ENCODE measurements at regions not wholly inside any gene's neighbourhood (a gene's known extent, or its start where the extent isn't known, plus 50 kb on each side); places are given as distances from the start of the nearest gene placed in this dataset.

DNA sequence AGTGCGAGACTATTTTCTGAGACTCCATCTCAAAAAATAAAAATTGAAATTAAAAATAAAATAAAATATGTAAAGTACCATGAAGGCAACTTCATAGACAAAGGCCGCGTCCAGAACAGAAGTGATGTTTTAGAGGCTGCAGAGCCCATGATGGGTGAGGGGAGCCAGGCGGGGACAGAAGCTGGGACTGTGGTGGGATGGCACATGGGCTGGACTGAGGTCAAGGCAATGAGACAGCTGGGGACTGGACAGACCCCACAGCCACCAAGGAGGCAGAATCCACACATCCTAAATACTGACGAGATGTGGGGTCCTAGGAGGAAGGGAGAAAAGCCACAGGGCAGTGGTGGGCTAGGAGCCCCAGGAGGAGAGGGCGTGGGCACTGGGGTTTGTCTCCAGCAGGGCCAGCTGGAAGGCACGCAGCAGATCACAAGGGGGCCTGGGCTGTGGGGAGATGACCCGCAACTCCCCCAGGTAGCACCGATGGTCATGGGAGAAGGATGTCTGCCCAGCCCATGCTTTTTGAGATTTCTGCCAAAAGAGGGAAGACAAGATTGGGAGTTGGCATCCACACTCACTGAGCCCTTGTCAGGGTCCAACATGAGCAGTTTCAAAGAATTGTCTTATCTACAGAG is 74.3 kb downstream of the KCNF1 start:
- no peak for DNase-seq

DNA sequence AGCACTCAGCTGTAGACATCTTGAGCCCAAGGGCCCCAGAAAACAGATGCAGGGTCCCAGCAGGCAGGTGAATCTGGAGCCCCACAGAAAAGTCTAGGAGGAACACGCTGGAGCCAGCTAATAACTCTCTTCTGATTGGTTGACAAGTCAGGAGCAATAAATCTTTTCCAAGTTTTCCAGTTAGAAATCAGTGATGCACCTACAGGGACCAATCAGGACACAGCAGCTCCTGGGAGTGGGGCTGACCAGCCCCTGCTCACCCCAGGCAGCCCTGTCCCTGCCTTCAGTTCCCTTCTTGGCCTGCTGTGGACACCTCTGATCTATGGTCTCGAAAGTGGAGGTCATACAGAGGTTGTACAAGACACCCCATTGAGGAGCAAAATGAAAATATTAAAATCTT is 75.7 kb downstream of the KCNF1 start:
- no peak for DNase-seq

- DNase-seq: no peak
These were observed 76.1 kb downstream of the KCNF1 start for GRCh38 chr2:10987861-10988260.

- DNase-seq: no peak
These were observed 77.4 kb downstream of the KCNF1 start for GRCh38 chr2:10989151-10989550.

DNA sequence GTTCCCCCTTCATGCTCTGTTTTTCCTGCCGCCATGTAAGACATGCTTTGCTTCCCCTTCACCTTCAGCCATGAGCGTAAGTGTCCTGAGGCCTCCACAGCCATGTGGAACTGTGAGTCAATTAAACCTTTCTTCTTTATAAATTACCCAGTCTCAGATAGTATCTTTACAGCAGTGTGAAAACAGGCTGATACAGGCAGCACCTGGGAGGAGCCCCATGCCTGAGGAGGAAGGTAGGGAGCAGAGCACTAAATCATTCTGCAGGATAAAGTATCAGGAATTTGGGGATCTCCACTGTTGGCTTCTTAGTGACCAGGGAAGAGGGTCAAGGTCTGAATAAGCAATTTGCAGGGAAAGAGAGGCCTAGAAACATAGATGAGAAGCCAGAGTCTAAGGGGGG is 78.0 kb downstream of the KCNF1 start:
- DNase-seq: no peak

GRCh38 chr2:10990561-10991111 is 78.9 kb downstream of the KCNF1 start:
- DNase-seq: no peak

GRCh38 chr2:10992023-10992791 is 80.5 kb downstream of the KCNF1 start:
- DNase-seq: no peak

GRCh38 chr2:10993001-10993481 is 81.3 kb downstream of the KCNF1 start:
- DNase-seq: no peak

DNA sequence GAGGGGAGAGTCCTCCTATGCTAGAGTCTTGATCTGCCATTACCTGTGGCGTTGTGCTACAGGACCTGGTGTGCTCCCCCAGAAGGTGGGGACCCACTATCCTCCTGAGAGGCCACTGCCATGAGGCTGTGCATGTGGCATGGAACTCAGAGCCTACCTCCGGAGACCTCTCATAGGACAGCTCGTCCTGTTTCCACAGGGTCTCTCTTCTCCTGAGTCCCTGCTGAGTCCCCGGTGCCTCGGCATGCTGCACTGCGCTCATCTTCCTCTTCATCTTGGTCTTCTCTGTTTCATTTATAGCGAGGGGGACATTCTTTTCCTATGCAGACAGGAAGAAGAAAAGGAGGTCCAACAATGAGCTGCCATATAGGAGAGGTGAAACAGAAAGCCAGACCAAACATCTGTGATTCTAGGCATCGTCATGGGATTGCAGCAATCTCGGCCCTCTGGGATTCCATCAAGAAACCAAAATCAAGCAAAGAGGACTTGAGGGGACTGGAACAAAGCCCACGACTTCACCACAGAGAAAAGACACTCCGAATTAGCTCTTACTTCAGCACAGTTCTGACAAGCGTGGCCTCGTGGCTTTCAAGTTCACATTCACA is 83.7 kb downstream of the KCNF1 start:
- DNase-seq: no peak

- DNase-seq: no peak
These were observed 92.5 kb downstream of the KCNF1 start for GRCh38 chr2:11004199-11004598.

GRCh38 chr2:11005032-11005431 is 93.3 kb downstream of the KCNF1 start:
- no peak for DNase-seq

DNA sequence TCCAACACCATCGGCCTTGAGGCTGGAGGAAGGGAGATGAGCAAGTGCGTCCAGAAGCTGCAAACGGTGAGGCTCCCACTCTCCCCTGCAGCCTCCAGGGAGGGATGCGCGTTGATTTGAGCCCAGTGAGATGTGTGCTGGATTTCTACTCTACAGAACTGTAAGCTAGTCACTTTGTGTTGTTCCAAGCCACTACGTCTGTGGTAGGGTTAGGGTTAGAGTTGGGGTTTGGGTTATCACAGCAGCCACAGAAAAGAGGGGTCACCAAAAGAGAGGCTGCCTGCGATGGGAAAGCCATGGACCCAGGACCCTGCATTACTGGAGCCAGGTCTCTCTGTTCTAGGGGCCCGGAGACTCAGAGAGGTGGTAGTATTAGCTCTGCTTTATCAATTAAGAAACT is 94.5 kb downstream of the KCNF1 start:
- no peak for DNase-seq

DNA sequence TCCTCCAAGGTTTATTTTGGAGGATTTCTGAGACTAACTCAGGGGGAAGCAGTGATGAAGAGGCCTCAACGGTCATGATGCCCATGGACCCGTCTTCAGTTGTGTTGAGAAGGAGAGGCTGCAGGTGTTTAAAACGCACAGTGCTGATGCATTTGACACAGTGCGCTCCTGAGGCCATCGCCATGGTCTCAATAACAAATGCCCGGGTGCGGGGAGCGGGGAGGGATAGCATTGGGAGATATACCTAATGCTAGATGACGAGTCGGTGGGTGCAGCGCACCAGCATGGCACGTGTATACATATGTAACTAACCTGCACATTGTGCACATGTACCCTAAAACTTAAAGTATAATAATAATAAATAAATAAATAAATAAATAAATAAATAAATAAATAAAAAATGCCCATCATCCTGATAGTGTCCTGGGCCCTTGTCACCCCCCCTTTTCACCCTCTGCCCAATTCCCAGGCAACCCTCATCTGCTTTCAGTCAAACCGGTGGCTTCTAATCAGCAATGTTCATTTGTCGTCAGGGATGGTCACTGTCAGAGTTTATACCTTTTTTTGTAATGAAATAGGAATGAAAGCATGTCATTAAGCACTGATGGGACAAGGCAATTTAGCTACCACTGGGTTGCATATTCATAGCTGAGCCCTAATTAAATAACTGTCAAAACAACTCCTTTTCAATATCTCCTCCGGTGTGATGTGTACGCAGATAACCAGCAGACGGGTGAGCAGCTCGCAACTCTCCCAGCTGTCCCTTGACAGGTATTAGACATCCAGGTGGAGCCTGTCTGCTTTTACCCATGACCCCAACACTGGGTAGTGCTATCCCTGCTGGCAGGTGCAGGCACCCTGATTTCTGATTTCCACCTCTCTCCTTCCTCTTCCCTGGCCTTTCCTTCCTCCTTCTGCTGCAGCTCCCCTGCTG is 95.9 kb downstream of the KCNF1 start:
- DNase-seq: no peak

DNA sequence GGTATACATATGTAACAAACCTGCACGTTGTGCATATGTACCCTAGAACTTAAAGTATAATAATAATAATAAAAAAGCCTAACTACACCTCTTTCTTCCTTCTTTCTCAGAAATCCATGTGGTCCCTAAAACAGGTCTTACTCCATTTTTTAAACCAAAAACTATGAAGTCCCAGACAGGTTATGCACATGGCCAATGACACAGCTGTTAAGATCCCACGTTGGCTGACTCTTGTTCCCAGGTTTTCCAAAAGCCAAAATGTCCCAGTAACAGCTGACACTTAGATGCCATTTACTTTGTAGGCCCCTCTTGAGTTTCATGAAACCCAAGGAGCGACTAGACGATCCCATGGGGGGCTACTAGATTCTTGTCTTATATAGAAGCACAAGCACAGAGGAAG is 97.0 kb downstream of the KCNF1 start:
- DNase-seq: no peak

DNA sequence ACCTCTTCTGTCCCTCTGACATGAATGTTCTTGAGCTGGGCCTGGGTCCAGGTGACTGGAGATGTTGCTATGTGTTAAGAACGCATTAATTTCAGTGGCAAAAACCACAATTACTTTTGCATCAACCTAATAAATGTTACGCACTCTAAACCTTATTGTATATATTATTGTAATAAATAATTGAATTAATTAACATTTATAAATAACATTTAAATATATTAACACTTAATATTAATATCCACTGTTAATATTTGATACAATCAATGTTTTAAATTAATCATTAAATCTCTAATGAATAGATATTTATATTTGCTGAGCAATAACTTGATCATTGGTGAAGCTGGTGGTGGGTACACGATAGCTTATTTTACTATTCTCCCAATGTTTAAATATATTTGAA is 97.4 kb downstream of the KCNF1 start:
- no peak for DNase-seq

- DNase-seq: no peak
These were observed 98.2 kb downstream of the KCNF1 start for GRCh38 chr2:11009891-11010290.

GRCh38 chr2:11011359-11011758 is 99.6 kb downstream of the KCNF1 start:
- no peak for DNase-seq

- DNase-seq: no peak
These were observed 100.5 kb downstream of the KCNF1 start for GRCh38 chr2:11012131-11012693.

GRCh38 chr2:11013196-11013595 is 101.5 kb downstream of the KCNF1 start:
- no peak for DNase-seq

DNA sequence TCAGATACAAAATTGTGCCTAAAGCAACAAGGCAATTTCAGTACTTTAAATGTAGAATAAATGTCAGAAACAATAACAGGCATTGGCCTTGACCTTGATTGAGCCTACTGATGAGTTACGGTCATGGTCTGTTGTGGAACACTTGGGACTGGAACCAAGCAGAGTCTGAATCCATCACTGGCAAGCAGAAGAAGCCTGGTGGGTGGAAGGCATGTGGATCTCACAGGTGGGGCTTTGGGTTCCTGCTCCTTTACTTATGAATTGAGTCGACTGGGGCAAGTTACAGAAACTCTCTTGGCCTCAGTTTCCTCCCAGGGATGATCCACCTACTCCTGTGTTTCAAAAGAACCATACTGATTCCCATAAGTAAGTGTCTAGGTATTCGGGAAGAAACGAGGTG is 102.3 kb downstream of the KCNF1 start:
- DNase-seq: no peak

- DNase-seq: no peak
These were observed 105.1 kb downstream of the KCNF1 start for GRCh38 chr2:11016735-11017388.

DNA sequence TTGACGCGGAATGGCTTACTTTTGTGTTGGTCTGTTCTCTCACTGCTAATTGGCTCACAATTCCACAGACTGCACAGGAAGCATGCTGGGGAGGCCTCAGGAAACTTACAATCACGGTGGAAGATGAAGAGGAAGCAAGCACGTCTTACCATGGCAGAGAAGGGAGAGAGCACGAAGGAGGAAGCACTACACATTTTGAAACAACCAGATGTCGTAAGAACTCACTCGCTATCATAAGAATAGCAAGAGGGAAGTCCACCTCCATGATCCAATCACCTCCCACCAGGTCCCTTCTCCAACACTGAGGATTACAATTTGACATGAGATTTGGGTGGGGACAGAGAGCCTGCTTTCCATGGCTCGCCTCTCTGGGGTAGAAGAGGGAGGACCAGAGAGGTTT is 106.2 kb downstream of the KCNF1 start:
- DNase-seq: no peak
